Type B pancreatic cell (in vitro differentiated cells): ENCODE measurements at regions not wholly inside any gene's neighbourhood (a gene's known extent, or its start where the extent isn't known, plus 50 kb on each side); places are given as distances from the start of the nearest gene placed in this dataset.

Experiments
- DNase-seq: peaks from one replicate; pipeline ENCODE4 v3.0.0; 2021; ENCODE audit warnings: mixed read lengths; ENCODE audit not compliant: unreplicated experiment; ENCODE audit errors: extremely low spot score
- H3K27ac Mint-ChIP-seq: 2 replicates; pipeline ENCODE4 v1.8.0; 2021; ENCODE audit warnings: mild to moderate bottlenecking, mixed read lengths
- H3K27me3 Mint-ChIP-seq: 2 replicates; pipeline ENCODE4 v1.8.0; 2021; ENCODE audit warnings: mixed read lengths
- H3K36me3 Mint-ChIP-seq: 2 replicates; pipeline ENCODE4 v1.8.0; 2021; ENCODE audit warnings: mixed read lengths
- H3K4me1 Mint-ChIP-seq: one replicate; pipeline ENCODE4 v1.8.0; 2021; ENCODE audit warnings: mixed read lengths; ENCODE audit not compliant: unreplicated experiment
- H3K4me3 Mint-ChIP-seq: 2 replicates; pipeline ENCODE4 v1.8.0; 2021; ENCODE audit warnings: mild to moderate bottlenecking, mixed read lengths
- H3K9me3 Mint-ChIP-seq: 2 replicates; pipeline ENCODE4 v1.8.0; 2021; ENCODE audit warnings: mixed read lengths
- CTCF ChIP-seq: fragments of 200-600 bp; sonication (generic); conservative IDR thresholded peaks from 2 replicates; pipeline ENCODE4 v1.5.0; 2021; ENCODE audit warnings: antibody characterized with exemption, mild to moderate bottlenecking

- DNase-seq: no peak
- H3K9me3 Mint-ChIP-seq: peaks cover 5% of the 10 kb centered on the region
- no peak for TF ChIP-seq CTCF
- peaks cover 3% of the 10 kb centered on the region for H3K36me3 Mint-ChIP-seq
- H3K27ac Mint-ChIP-seq: peak overlapping the region; percentile 57
- H3K4me3 Mint-ChIP-seq: no peak overlapping the region
- peaks cover 18% of the 10 kb centered on the region for H3K4me1 Mint-ChIP-seq
- H3K27me3 Mint-ChIP-seq: no peaks in the 10 kb centered on the region
Measured at GRCh38 chr6:6784514-6785162, 196.1 kb downstream of the LY86 start.

- Mint-ChIP-seq H3K36me3 (peaks cover 3% of the 10 kb centered on the region), H3K27ac (peak overlapping the region; percentile 57), H3K9me3 (peaks cover 5% of the 10 kb centered on the region), H3K4me3 (no peak overlapping the region), H3K27me3 (no peaks in the 10 kb centered on the region), H3K4me1 (peaks cover 18% of the 10 kb centered on the region)
- DNase-seq: no peak
- TF ChIP-seq CTCF: no peak
Measured at GRCh38 chr6:6785163-6785521, 196.6 kb downstream of the LY86 start.

GRCh38 chr6:6788394-6789032 is 200.0 kb downstream of the LY86 start:
- DNase-seq: no peak
- peaks cover 9% of the 10 kb centered on the region for H3K4me1 Mint-ChIP-seq
- H3K36me3 Mint-ChIP-seq: peaks cover 3% of the 10 kb centered on the region
- no peaks in the 10 kb centered on the region for H3K27me3 Mint-ChIP-seq
- TF ChIP-seq CTCF: peak; percentile 62
- no peak overlapping the region for H3K4me3 Mint-ChIP-seq
- peaks cover 5% of the 10 kb centered on the region for H3K9me3 Mint-ChIP-seq
- no peak overlapping the region for H3K27ac Mint-ChIP-seq

GRCh38 chr6:6790393-6790792 is 201.9 kb downstream of the LY86 start:
- Mint-ChIP-seq H3K27ac (no peak overlapping the region), H3K4me3 (no peak overlapping the region), H3K36me3 (peaks cover 3% of the 10 kb centered on the region), H3K4me1 (no peaks in the 10 kb centered on the region), H3K9me3 (peaks cover 5% of the 10 kb centered on the region), H3K27me3 (no peaks in the 10 kb centered on the region)
- no peak for TF ChIP-seq CTCF
- no peak for DNase-seq

GRCh38 chr6:6790891-6791290 is 202.4 kb downstream of the LY86 start:
- no peak for TF ChIP-seq CTCF
- Mint-ChIP-seq H3K9me3 (peaks cover 5% of the 10 kb centered on the region), H3K36me3 (peaks cover 3% of the 10 kb centered on the region), H3K4me3 (no peak overlapping the region), H3K27me3 (no peaks in the 10 kb centered on the region), H3K27ac (no peak overlapping the region), H3K4me1 (no peaks in the 10 kb centered on the region)
- no peak for DNase-seq
